GM18867 (cell line): ENCODE measurements at regions not wholly inside any gene's neighbourhood (a gene's known extent, or its start where the extent isn't known, plus 50 kb on each side); places are given as distances from the start of the nearest gene placed in this dataset.
A peak's percentile ranks its signal among the peaks of the same experiment; 100 is the strongest.

Experiments used
- ATAC-seq: cut with Tn5 transposase; IDR thresholded peaks from one replicate; pipeline ENCODE4 v1.9.1; 2021; ENCODE audit warnings: mild to moderate bottlenecking, moderate library complexity; ENCODE audit not compliant: unreplicated experiment

DNA sequence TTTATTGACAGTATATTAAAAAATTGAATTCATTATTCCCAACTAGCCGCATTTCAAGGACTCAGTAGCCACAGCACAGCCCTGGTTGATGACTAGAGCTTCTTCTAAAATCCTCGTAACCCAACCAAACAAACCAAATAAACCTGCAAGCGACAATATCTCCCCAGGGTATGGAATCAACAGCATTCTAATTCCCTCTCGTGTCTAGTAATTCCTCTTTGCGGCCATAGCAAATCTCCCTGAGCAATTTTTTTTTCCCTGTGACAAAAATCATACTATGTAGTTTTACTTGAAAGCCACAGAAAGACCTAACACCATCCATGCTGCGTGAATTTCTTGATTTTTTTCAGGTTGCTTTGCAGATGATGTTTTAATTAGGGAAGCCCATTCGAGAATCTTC lies 143.4 kb upstream of the MYOCD start:
- ATAC-seq = no peak

DNA sequence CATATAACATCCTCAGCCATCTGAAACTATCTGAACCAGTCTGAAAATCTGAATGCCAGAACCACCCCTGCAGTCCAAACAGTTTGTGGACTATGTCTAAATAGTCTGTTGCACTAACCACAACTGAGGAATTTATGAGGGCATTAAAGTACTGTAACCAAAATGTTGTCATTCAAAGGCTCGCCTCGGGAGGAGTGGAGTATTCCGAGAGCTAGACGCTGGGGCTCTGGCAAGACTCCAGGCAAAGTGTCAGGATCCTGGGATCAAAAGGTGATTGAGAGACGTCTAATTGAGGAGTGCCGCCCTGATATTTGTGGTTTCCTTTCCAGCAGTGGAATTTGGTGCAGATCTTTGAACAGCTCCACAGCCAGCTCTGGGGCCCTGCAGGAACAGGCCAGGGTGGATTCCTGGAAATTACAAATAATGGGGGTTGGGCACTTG lies 142.9 kb upstream of the MYOCD start:
- ATAC-seq = no peak

GRCh38 chr17:12523244-12523643 lies 142.4 kb upstream of the MYOCD start:
- no peak for ATAC-seq

DNA sequence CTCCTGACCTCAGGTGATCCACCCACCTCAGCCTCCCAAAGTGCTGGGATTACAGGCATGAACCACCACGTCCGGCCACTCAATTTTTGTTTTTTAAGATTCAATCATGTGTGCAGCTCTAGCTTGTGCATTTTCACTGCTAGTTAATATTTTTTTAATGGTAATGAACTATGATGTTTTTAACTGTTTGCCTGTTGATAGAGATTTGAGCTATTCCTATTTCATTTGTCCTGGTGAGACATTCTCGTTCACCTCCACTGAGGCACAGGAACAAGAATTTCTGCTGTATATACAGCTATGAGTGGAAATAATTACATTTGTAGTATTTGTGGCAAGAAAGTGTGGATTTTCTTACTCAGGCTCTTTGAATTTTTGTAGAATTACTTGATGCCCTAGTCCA lies 137.7 kb upstream of the MYOCD start:
- ATAC-seq = no peak

- no peak for ATAC-seq
These were observed 135.5 kb upstream of the MYOCD start for GRCh38 chr17:12530161-12530560.

GRCh38 chr17:12536021-12536420 lies 129.7 kb upstream of the MYOCD start:
- ATAC-seq = no peak

DNA sequence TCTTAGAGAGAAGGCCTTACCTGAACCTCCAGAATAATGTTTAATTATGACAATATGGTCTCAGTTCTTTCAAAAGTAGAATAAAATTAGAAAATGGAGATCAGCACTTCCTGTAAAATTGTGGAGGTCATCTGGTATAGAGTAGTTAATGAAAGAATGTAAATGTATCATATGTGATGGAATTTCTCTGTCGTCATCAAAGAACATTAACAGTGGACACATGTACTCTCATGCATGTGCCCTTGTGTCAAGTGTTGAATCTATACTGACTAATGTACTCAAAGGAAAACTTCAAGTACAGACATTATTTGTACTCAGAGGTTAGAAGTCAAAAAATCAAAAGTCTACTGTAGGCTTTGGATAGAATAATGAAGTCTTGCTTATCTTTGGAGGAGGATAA lies 129.2 kb upstream of the MYOCD start:
- no peak for ATAC-seq

- ATAC-seq = no peak
These were observed 128.3 kb upstream of the MYOCD start for GRCh38 chr17:12537436-12537835.

- no peak for ATAC-seq
These were observed 127.7 kb upstream of the MYOCD start for GRCh38 chr17:12538003-12538402.

GRCh38 chr17:12545877-12546513 lies 119.7 kb upstream of the MYOCD start:
- peak; percentile 68 for ATAC-seq

GRCh38 chr17:12546983-12547382 lies 118.7 kb upstream of the MYOCD start:
- ATAC-seq = no peak

GRCh38 chr17:12547831-12548230 lies 117.9 kb upstream of the MYOCD start:
- ATAC-seq = no peak

DNA sequence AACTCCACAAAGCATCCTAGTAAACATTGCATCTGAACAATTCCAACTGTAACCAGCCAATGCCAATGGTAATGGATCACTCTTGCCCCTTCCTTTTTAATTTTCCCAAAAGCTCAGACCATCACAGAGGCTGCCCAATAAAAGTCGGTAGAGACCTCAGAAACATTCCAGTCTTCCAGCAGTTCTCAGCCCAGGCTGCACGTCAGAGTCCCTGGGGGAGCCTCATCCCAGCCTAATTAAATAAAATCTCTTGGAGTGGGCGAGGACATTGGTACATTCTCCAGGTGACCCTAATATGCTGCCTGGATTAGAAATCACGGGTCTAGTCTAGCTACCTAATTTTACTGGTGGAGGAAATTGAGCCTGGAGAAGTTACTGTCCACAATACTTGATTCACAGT lies 117.1 kb upstream of the MYOCD start:
- ATAC-seq = no peak

- no peak for ATAC-seq
These were observed 116.1 kb upstream of the MYOCD start for GRCh38 chr17:12549499-12550041.

- no peak for ATAC-seq
These were observed 112.1 kb upstream of the MYOCD start for GRCh38 chr17:12553625-12554024.

GRCh38 chr17:12554251-12554650 lies 111.4 kb upstream of the MYOCD start:
- ATAC-seq = no peak

GRCh38 chr17:12566291-12566690 lies 99.4 kb upstream of the MYOCD start:
- ATAC-seq = no peak

DNA sequence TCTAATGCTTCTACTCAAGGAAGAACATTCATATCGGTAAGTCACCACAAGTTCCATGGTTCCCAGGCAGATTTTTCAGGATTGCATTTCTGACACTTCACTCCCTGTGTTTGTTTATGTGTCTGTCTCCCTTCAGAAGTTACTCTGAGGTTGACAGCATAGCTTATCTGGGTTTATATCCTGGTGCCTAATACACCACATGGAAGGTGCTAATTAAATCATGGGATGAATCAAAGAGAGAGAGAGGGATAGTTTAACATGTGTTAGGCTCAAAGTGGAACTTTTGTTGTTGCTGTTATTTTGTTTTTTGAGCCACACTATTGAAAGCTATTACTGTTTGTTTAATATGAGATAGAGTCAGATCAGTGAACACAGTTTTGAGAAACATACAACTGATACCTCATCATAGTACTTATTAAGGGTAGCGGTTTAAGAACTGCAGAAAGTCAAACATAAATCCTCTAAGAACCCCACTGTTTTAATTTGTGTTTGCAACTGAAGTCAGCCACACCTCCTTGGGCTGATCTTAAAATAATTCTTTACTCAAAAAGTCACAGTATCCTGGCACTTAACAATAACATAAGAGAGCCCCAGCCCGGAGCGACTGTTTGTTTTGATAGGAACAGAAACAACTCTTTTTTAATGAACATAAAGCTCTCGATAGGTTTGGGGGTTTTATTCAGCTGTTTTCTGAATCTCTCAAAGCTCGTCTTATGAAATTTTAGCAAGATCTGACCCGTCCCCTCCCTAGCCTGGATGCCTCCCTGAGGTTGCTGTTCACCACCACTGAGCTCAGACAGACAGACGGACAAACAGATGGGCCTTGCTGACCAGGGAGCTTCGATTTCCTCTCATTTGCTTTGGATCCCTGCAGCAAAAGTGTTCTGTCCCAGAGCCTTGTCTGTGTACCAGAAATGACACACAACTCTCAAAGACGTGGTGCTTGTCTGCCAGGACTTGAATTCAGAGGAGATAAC lies 98.3 kb upstream of the MYOCD start:
- ATAC-seq = no peak

DNA sequence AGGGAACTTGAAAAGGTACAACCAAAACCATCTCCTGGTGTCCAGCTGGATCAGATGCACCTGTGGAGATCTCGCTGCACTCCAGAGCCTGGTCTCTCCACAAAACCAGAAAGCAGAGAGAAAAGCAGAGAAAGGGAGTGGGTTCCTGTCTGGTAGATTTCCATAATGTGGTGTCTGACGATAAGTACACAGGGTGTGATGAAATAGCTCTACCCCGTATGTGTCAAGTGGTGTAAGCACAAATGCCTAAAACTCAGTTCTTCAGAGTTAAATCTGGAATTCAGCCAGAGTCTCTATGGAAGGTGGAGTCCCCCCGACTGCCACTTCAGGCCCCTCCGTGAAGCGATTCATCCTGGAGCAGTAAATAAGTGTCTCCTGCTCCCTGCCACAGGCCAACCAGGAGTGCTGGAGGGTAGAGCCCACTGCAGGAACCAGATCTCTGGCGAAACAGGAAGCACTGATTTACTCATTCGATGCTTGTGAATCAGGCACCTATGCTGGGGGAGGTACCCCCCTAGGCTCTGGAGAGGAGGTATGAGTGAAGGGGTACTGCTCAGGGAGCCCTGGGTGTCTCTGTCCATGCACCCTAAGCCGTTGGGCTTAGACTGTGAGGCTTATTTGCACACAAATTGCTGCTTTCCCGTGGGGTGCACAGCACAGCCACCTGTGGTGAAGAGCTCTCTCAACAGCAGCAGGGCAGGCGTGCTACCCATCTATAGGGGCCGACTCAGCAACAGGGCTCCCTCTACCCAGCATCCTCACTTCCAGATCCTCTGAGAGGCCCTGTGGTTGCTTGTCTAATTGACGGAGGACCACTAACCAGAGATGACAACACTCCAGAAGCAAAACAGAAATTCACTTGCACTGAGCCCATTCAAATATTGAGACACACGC lies 97.1 kb upstream of the MYOCD start:
- ATAC-seq = no peak

DNA sequence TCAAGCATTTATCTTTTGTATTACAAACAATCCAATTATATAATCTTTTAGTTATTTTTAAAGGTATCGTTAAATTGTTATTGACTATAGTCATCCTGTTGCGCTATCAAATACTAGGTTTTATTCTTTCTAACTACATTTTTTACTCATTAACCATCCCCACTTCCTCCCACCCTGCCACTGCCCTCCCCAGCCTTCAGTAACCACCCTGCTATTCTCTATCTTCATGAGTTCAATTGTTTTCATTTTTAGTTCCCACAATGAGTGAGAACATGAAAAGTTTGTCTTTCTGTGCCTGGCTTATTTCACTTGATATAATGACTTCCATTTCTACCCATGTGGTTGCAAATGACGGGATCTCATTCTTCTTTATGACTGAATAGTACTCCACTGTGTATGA lies 94.1 kb upstream of the MYOCD start:
- no peak for ATAC-seq

- no peak for ATAC-seq
These were observed 91.2 kb upstream of the MYOCD start for GRCh38 chr17:12574525-12574924.
